H9 (cell line): ENCODE measurements at regions not wholly inside any gene's neighbourhood (a gene's known extent, or its start where the extent isn't known, plus 50 kb on each side); places are given as distances from the start of the nearest gene placed in this dataset.

Experiments used
- DNase-seq: peaks from one replicate; pipeline ENCODE4 v3.0.0-alpha.2; 2017
- H2AFZ ChIP-seq: one replicate; pipeline ENCODE4 v1.6.1; 2013; ENCODE audit warnings: mild to moderate bottlenecking, low read length, control low read depth, moderate library complexity
- H2AK5ac ChIP-seq: 2 replicates; pipeline ENCODE4 v1.6.1; 2013; ENCODE audit warnings: low read length, control low read depth, mixed read lengths; ENCODE audit not compliant: insufficient read length
- H2BK120ac ChIP-seq: one replicate; pipeline ENCODE4 v1.6.1; 2013; ENCODE audit warnings: low read depth, mild to moderate bottlenecking, low read length, control low read depth, inconsistent platforms; ENCODE audit not compliant: poor library complexity, severe bottlenecking
- H2BK12ac ChIP-seq: 2 replicates; pipeline ENCODE4 v1.6.1; 2013; ENCODE audit warnings: low read length, control low read depth, mixed read lengths, low read depth; ENCODE audit not compliant: insufficient read length
- H2BK15ac ChIP-seq: 2 replicates; pipeline ENCODE4 v1.6.1; 2013; ENCODE audit warnings: low read depth, low read length, control low read depth
- H2BK20ac ChIP-seq: one replicate; pipeline ENCODE4 v1.6.1; 2013; ENCODE audit warnings: low read depth, mild to moderate bottlenecking, low read length, control low read depth, inconsistent platforms; ENCODE audit not compliant: poor library complexity, severe bottlenecking
- H2BK5ac ChIP-seq: 2 replicates; pipeline ENCODE4 v1.6.1; 2013; ENCODE audit warnings: low read length, control low read depth, mixed read lengths; ENCODE audit not compliant: insufficient read length
- H3K14ac ChIP-seq: 2 replicates; pipeline ENCODE4 v1.6.1; 2013; ENCODE audit warnings: low read length, control low read depth; ENCODE audit not compliant: insufficient read depth
- H3K18ac ChIP-seq: 2 replicates; pipeline ENCODE4 v1.6.1; 2013; ENCODE audit warnings: low read depth, mild to moderate bottlenecking, mixed read lengths, low read length, control low read depth; ENCODE audit not compliant: insufficient read length
- H3K23ac ChIP-seq: 2 replicates; pipeline ENCODE4 v1.6.1; 2013; ENCODE audit warnings: low read length, control low read depth, mixed read lengths, low read depth; ENCODE audit not compliant: insufficient read length
- H3K23me2 ChIP-seq: 2 replicates; pipeline ENCODE4 v1.6.1; 2013; ENCODE audit warnings: low read depth, mild to moderate bottlenecking, mixed read lengths, low read length, control low read depth; ENCODE audit not compliant: insufficient read length, poor library complexity, severe bottlenecking
- H3K27ac ChIP-seq: 2 replicates; pipeline ENCODE4 v1.5.1; 2013; ENCODE audit warnings: low read length, control low read depth, mixed read lengths, low read depth; ENCODE audit not compliant: insufficient read length
- H3K27me3 ChIP-seq: 2 replicates; pipeline ENCODE4 v1.6.1; 2013; ENCODE audit warnings: low read length, control low read depth, inconsistent platforms; ENCODE audit not compliant: insufficient read depth
- H3K4ac ChIP-seq: 2 replicates; pipeline ENCODE4 v1.6.1; 2013; ENCODE audit warnings: low read depth, mild to moderate bottlenecking, control low read depth, inconsistent platforms, low read length, moderate library complexity
- H3K4me1 ChIP-seq: 2 replicates; pipeline ENCODE4 v1.6.1; 2013; ENCODE audit warnings: low read length, control low read depth, inconsistent platforms; ENCODE audit not compliant: insufficient read depth
- H3K4me2 ChIP-seq: 2 replicates; pipeline ENCODE4 v1.6.1; 2013; ENCODE audit warnings: low read length, control low read depth, mixed read lengths; ENCODE audit not compliant: insufficient read length, insufficient read depth
- H3K56ac ChIP-seq: 2 replicates; pipeline ENCODE4 v1.6.1; 2013; ENCODE audit warnings: low read depth, mild to moderate bottlenecking, mixed read lengths, low read length, control low read depth; ENCODE audit not compliant: insufficient read length
- H3K79me1 ChIP-seq: 2 replicates; pipeline ENCODE4 v1.6.1; 2013; ENCODE audit warnings: low read depth, mild to moderate bottlenecking, moderate library complexity, low read length, control low read depth, inconsistent platforms; ENCODE audit not compliant: insufficient read depth, poor library complexity, severe bottlenecking
- H3K79me2 ChIP-seq: 2 replicates; pipeline ENCODE4 v1.6.1; 2013; ENCODE audit warnings: low read length, control low read depth, inconsistent platforms; ENCODE audit not compliant: insufficient read depth
- H3K9ac ChIP-seq: 2 replicates; pipeline ENCODE4 v1.6.1; 2013; ENCODE audit warnings: low read length, control low read depth, mixed read lengths; ENCODE audit not compliant: insufficient read length; ENCODE audit errors: extremely low read depth
- H3K9me3 ChIP-seq: one replicate; pipeline ENCODE4 v1.6.1; 2013; ENCODE audit warnings: low read depth, low read length, inconsistent platforms; ENCODE audit not compliant: control insufficient read depth
- H3T11ph ChIP-seq: one replicate; pipeline ENCODE4 v1.6.1; 2013; ENCODE audit warnings: mild to moderate bottlenecking, low read length, control low read depth, inconsistent platforms
- H4K20me1 ChIP-seq: one replicate; pipeline ENCODE4 v1.6.1; 2013; ENCODE audit not compliant: control insufficient read depth, insufficient read length, insufficient read depth
- H4K5ac ChIP-seq: 2 replicates; pipeline ENCODE4 v1.6.1; 2013; ENCODE audit warnings: low read depth, mild to moderate bottlenecking, mixed read lengths, low read length, control low read depth; ENCODE audit not compliant: insufficient read length
- H4K8ac ChIP-seq: replicated peaks from 2 replicates; pipeline ENCODE4 v1.6.1; 2013; ENCODE audit warnings: low read length, control low read depth, mixed read lengths, low read depth; ENCODE audit not compliant: insufficient read length
- H4K91ac ChIP-seq: 2 replicates; pipeline ENCODE4 v1.6.1; 2013; ENCODE audit warnings: low read depth, mild to moderate bottlenecking, moderate library complexity, mixed read lengths, low read length, control low read depth; ENCODE audit not compliant: insufficient read length
- H3K27ac Mint-ChIP-seq, 3 experiments: 2 replicates in 2 of 3; 3 replicates in 1 of 3; pipeline ENCODE4 v1.8.0; 2020 to 2021; ENCODE audit warnings: mixed read lengths in 3 of 3, mild to moderate bottlenecking in 1 of 3, moderate library complexity in 1 of 3
- H3K27me3 Mint-ChIP-seq: 2 replicates; pipeline ENCODE4 v1.8.0; 2021; ENCODE audit warnings: low read depth, mild to moderate bottlenecking, moderate library complexity, mixed read lengths
- H3K36me3 Mint-ChIP-seq, 3 experiments: 2 replicates in 2 of 3; 3 replicates in 1 of 3; pipeline ENCODE4 v1.8.0; 2020 to 2021; ENCODE audit warnings: low read depth in 3 of 3, mixed read lengths in 3 of 3; ENCODE audit not compliant: insufficient read depth in 1 of 3
- H3K4me1 Mint-ChIP-seq, 2 experiments: 2 replicates each; pipeline ENCODE4 v1.8.0; 2020; ENCODE audit warnings: mixed read lengths in 2 of 2
- H3K4me3 Mint-ChIP-seq, 2 experiments: 2 replicates in 1 of 2; 3 replicates in 1 of 2; pipeline ENCODE4 v1.8.0; 2020 to 2021; ENCODE audit warnings: mild to moderate bottlenecking in 2 of 2, mixed read lengths in 2 of 2, moderate library complexity in 1 of 2
- H3K9me3 Mint-ChIP-seq, 2 experiments: 2 replicates in 1 of 2; 3 replicates in 1 of 2; pipeline ENCODE4 v1.8.0; 2020; ENCODE audit warnings: mild to moderate bottlenecking in 2 of 2, mixed read lengths in 2 of 2, moderate library complexity in 1 of 2
- CTCF ChIP-seq: fragments of 200-600 bp; sonication (generic); conservative IDR thresholded peaks from 3 replicates; pipeline ENCODE4 v1.8.0; 2021; ENCODE audit warnings: antibody characterized with exemption, mild to moderate bottlenecking
- WGBS: extraction: QIAGEN DNeasy Blood & Tissue Kit; methylation state at CpG from one replicate; pipeline ENCODE4 v1.1.7; 2013; ENCODE audit warnings: missing lambda C conversion rate, low lambda C conversion rate, mixed read lengths; ENCODE audit not compliant: insufficient read length; ENCODE audit errors: extremely low coverage; 5-methylcytosine and 5-hydroxymethylcytosine counted together

GRCh38 chr20:11234181-11234580 is 560.4 kb upstream of the JAG1 start:
- no peak overlapping the region for H3K4me2 ChIP-seq
- H2BK5ac ChIP-seq: no peak overlapping the region
- no peak overlapping the region for H2BK12ac ChIP-seq
- H3K23me2 ChIP-seq: no peaks in the 10 kb centered on the region
- WGBS: no CpG with 5 or more reads among the region's 1 CpG
- peaks cover 3% of the 10 kb centered on the region; the same call in 1 of the 2 replicates for H3K4me1 ChIP-seq
- no peak overlapping the region for H3K18ac ChIP-seq
- H3K56ac ChIP-seq: no peak overlapping the region
- H3K14ac ChIP-seq: no peak overlapping the region
- H2AK5ac ChIP-seq: no peak overlapping the region
- H3T11ph ChIP-seq: no peak overlapping the region
- no peak overlapping the region for H2AFZ ChIP-seq
- no peak overlapping the region for H4K8ac ChIP-seq
- no peak overlapping the region for H3K9ac ChIP-seq
- peak overlapping the region in 1 of 3 experiments; percentile 25; a peak in 1 of 7 replicates for H3K27ac Mint-ChIP-seq
- no peak for DNase-seq
- no peaks in the 10 kb centered on the region for H4K20me1 ChIP-seq
- peaks cover 7 to 10% of the 10 kb centered on the region in 2 experiments; a peak in 3 of 4 replicates for H3K4me1 Mint-ChIP-seq
- no peaks in the 10 kb centered on the region for H3K9me3 Mint-ChIP-seq
- H2BK20ac ChIP-seq: no peak overlapping the region
- H3K23ac ChIP-seq: no peak overlapping the region
- H2BK15ac ChIP-seq: no peak overlapping the region
- H3K36me3 Mint-ChIP-seq: no peaks in the 10 kb centered on the region; a peak in 1 of 7 replicates
- H3K27me3 ChIP-seq: no peaks in the 10 kb centered on the region
- no peak overlapping the region for H2BK120ac ChIP-seq
- no peak overlapping the region for H3K4me3 Mint-ChIP-seq
- no peaks in the 10 kb centered on the region for H3K27me3 Mint-ChIP-seq
- no peaks in the 10 kb centered on the region for H3K79me1 ChIP-seq
- no peak overlapping the region for H4K91ac ChIP-seq
- H3K79me2 ChIP-seq: no peaks in the 10 kb centered on the region
- H4K5ac ChIP-seq: no peak overlapping the region
- H3K9me3 ChIP-seq: no peaks in the 10 kb centered on the region
- no peak overlapping the region for H3K27ac ChIP-seq
- no peak for TF ChIP-seq CTCF
- H3K4ac ChIP-seq: no peak overlapping the region
